Natural killer cell (primary cell): ENCODE measurements at regions not wholly inside any gene's neighbourhood (a gene's known extent, or its start where the extent isn't known, plus 50 kb on each side); places are given as distances from the start of the nearest gene placed in this dataset.

Source experiments
- ATAC-seq, 3 donors: fragments of 150-1000 bp in 2 of 3; fragments of 200-7000 bp in 1 of 3; cut with Tn5 transposase; 1 replicate in 1 of 3; 2 replicates in 2 of 3; pipeline ENCODE4 v1.10.0; 2021; ENCODE audit warnings: mild to moderate bottlenecking in 2 of 3, moderate library complexity in 2 of 3
- DNase-seq, 2 donors: peaks; one replicate each; pipeline versions ENCODE4 v3.0.0 to v3.0.0-alpha.2; 2013 to 2021; ENCODE audit warnings: mixed read lengths in 1 of 2
- H3K27ac ChIP-seq: one replicate; pipeline ENCODE4 v1.5.1; 2013; ENCODE audit warnings: mild to moderate bottlenecking, low read length
- H3K27me3 ChIP-seq: one replicate; pipeline ENCODE4 v1.6.1; 2013; ENCODE audit warnings: low read length; ENCODE audit not compliant: control insufficient read depth, insufficient read depth
- H3K36me3 ChIP-seq: one replicate; pipeline ENCODE4 v1.6.1; 2013; ENCODE audit warnings: low read length; ENCODE audit not compliant: control insufficient read depth, insufficient read depth
- H3K4me1 ChIP-seq: one replicate; pipeline ENCODE4 v1.6.1; 2013; ENCODE audit warnings: low read length; ENCODE audit not compliant: control insufficient read depth, insufficient read depth
- H3K4me3 ChIP-seq: one replicate; pipeline ENCODE4 v1.5.1; 2013; ENCODE audit warnings: low read length
- H3K9me3 ChIP-seq: one replicate; pipeline ENCODE4 v1.6.1; 2013; ENCODE audit warnings: low read length; ENCODE audit not compliant: control insufficient read depth, insufficient read depth
- H3K27ac Mint-ChIP-seq, 2 donors: one replicate each; pipeline ENCODE4 v1.8.0; 2022; ENCODE audit warnings: mild to moderate bottlenecking in 2 of 2, mixed read lengths in 2 of 2, moderate library complexity in 1 of 2
- H3K27me3 Mint-ChIP-seq, 2 donors: one replicate each; pipeline ENCODE4 v1.8.0; 2022; ENCODE audit warnings: low read depth in 2 of 2, mixed read lengths in 2 of 2
- H3K36me3 Mint-ChIP-seq: one replicate; pipeline ENCODE4 v1.8.0; 2022; ENCODE audit warnings: mixed read lengths
- H3K4me1 Mint-ChIP-seq, 2 donors: one replicate each; pipeline ENCODE4 v1.8.0; 2022; ENCODE audit warnings: mixed read lengths in 2 of 2
- H3K4me3 Mint-ChIP-seq: one replicate; pipeline ENCODE4 v1.8.0; 2022; ENCODE audit warnings: mild to moderate bottlenecking, moderate library complexity, mixed read lengths
- H3K9me3 Mint-ChIP-seq, 2 donors: one replicate each; pipeline ENCODE4 v1.8.0; 2022; ENCODE audit warnings: mixed read lengths in 2 of 2
- WGBS: methylation state at CpG from one replicate; pipeline ENCODE4 v1.1.7; 2013; ENCODE audit warnings: missing lambda C conversion rate; ENCODE audit not compliant: insufficient coverage; 5-methylcytosine and 5-hydroxymethylcytosine counted together
- intact Hi-C: fragments of 100-400 bp; cut with micrococcal nuclease; formaldehyde crosslinking; loops from one replicate; pipeline ENCODE4 v1.14.2; 2022
- TF ChIP-seq, protein P1 (sequence below): fragments of 200-600 bp; IDR thresholded peaks from one replicate; pipeline ENCODE4 v1.8.0; 2022; ENCODE audit warnings: antibody characterized with exemption

DNA sequence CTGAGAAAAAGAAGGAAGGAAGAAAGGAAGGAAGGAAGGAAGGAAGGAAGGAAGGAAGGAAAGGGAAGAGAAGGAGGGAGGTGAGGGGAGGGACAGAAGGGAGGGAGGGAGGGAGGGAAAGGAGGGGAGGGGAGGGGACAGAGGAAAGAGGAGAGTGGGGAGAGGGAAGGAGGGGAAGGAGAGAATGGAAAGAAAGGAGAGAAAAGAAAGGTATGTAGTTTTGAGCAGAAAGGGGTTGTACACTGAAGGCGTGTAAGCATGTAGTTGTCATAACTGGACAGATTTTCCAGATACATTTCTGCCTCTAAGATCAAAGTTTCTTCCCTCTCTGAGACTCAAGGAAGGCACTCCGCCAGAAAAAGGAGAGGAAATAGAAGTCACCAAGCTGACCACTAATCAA lies 113.4 kb upstream of the KBTBD8 start:
- H3K27me3 Mint-ChIP-seq: peaks cover 0 to 3% of the 10 kb centered on the region in 2 donors
- no peaks in the 10 kb centered on the region for H3K4me1 Mint-ChIP-seq
- peaks cover 2 to 6% of the 10 kb centered on the region in 2 donors for H3K9me3 Mint-ChIP-seq
- DNase-seq (no peak), ATAC-seq (no peak)
- Histone ChIP-seq H3K4me1 (no peaks in the 10 kb centered on the region), H3K27ac (no peak overlapping the region), H3K9me3 (no peaks in the 10 kb centered on the region), H3K4me3 (no peak overlapping the region), H3K27me3 (no peaks in the 10 kb centered on the region), H3K36me3 (no peaks in the 10 kb centered on the region)
- TF ChIP-seq, protein P1, sequence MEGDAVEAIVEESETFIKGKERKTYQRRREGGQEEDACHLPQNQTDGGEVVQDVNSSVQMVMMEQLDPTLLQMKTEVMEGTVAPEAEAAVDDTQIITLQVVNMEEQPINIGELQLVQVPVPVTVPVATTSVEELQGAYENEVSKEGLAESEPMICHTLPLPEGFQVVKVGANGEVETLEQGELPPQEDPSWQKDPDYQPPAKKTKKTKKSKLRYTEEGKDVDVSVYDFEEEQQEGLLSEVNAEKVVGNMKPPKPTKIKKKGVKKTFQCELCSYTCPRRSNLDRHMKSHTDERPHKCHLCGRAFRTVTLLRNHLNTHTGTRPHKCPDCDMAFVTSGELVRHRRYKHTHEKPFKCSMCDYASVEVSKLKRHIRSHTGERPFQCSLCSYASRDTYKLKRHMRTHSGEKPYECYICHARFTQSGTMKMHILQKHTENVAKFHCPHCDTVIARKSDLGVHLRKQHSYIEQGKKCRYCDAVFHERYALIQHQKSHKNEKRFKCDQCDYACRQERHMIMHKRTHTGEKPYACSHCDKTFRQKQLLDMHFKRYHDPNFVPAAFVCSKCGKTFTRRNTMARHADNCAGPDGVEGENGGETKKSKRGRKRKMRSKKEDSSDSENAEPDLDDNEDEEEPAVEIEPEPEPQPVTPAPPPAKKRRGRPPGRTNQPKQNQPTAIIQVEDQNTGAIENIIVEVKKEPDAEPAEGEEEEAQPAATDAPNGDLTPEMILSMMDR: no peak
- H3K4me3 Mint-ChIP-seq: no peak overlapping the region
- H3K36me3 Mint-ChIP-seq: no peaks in the 10 kb centered on the region
- WGBS: 96% methylated on average over 2 of the region's 2 CpGs
- intact Hi-C loops: no loop called here
- no peak overlapping the region for H3K27ac Mint-ChIP-seq

DNA sequence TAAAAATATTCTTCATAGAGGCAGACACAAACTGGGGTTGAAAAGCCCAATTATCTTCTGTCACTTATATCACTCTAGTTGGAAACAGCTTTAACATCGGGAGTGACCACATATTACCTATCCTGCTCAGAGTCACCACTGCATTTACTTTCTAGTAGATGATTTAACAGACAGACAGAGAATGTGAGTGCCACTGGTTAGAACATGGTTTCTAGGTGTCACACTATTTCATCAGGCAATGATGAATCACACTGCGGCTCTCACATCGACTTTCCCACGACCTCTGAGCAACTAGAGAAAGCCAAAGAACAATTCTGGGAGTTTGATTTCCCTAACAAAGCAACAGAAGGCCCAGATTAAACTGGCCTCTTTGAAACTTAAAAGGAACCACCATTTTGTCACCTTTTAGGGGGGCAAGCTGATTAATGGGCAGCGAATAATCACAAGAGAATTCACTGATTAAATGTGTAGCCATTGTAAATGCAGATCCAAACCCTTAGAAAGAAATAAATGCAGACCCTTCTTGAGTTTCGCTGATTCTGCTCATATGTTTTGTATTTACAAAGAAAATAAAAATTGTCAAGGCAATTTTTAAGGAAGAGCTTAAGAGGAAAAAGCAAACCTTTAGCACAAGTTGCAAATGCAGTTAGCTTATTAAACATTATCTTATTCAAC lies 112.6 kb upstream of the KBTBD8 start:
- H3K27me3 Mint-ChIP-seq: peaks cover 0 to 3% of the 10 kb centered on the region in 2 donors
- H3K4me1 ChIP-seq: no peaks in the 10 kb centered on the region
- no peak overlapping the region for H3K27ac Mint-ChIP-seq
- TF ChIP-seq, protein P1: no peak
- intact Hi-C loops: no loop called here
- no peaks in the 10 kb centered on the region for H3K9me3 ChIP-seq
- DNase-seq (no peak), ATAC-seq (no peak)
- H3K27ac ChIP-seq: no peak overlapping the region
- no peak overlapping the region for H3K4me3 ChIP-seq
- 81% methylated on average over 6 of the region's 6 CpGs for WGBS
- peaks cover 5 to 6% of the 10 kb centered on the region in 2 donors for H3K9me3 Mint-ChIP-seq
- H3K36me3 ChIP-seq: no peaks in the 10 kb centered on the region
- H3K4me3 Mint-ChIP-seq: no peak overlapping the region
- H3K4me1 Mint-ChIP-seq: no peaks in the 10 kb centered on the region
- no peaks in the 10 kb centered on the region for H3K27me3 ChIP-seq
- H3K36me3 Mint-ChIP-seq: no peaks in the 10 kb centered on the region

DNA sequence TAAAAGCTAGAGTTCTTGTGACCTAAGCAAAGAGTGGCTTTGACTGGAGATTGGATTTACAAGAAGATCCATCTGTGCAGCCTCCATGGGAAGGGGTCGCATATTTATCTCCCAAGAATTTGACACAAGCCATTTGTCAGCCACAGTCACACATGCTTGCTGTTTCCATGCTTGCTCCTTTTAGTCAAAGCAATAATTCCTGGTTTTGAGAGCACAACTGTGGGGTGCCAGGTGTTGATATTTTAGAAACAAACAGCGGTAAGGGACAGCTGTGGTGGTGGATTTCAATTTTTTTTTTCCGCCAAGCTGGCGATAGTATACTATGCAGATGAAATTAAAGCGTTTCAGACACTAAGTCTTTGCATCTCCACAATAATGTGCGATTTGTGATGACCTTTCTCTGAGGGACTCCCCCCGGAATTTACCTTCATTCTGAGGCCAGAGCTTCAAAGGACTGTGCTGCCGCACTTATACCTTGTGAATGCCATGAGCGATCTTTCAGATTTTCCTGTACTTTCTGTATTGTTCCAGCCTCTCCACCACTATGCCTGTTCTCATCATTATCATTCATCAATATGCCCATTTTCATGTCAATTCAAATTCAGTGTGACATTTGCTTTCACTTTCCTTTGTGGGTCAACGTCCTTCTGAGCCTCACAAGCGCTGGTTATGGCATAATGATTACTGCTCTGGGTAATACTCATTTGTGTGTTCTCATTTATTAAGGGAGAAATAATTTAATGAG lies 108.2 kb upstream of the KBTBD8 start:
- H3K27ac Mint-ChIP-seq: no peak overlapping the region
- H3K4me1 ChIP-seq: no peaks in the 10 kb centered on the region
- H3K9me3 Mint-ChIP-seq: peaks cover 7 to 8% of the 10 kb centered on the region in 2 donors
- peaks cover 0 to 3% of the 10 kb centered on the region in 2 donors for H3K27me3 Mint-ChIP-seq
- no peaks in the 10 kb centered on the region for H3K36me3 ChIP-seq
- H3K4me3 ChIP-seq: no peak overlapping the region
- H3K36me3 Mint-ChIP-seq: no peaks in the 10 kb centered on the region
- no peaks in the 10 kb centered on the region for H3K4me1 Mint-ChIP-seq
- DNase-seq: no peak
- WGBS: 86% methylated on average over 9 of the region's 11 CpGs
- intact Hi-C loops: no loop called here
- H3K27ac ChIP-seq: no peak overlapping the region
- H3K9me3 ChIP-seq: no peaks in the 10 kb centered on the region
- TF ChIP-seq, protein P1: no peak
- H3K4me3 Mint-ChIP-seq: no peak overlapping the region
- H3K27me3 ChIP-seq: no peaks in the 10 kb centered on the region
- ATAC-seq: no peak
